Calu3 (cell line): ENCODE measurements at regions not wholly inside any gene's neighbourhood (a gene's known extent, or its start where the extent isn't known, plus 50 kb on each side); places are given as distances from the start of the nearest gene placed in this dataset.

Experiments
- BruUV-seq: library from RNA; stranded (reverse); fragments of 400-500 nt; replicated peaks from 2 replicates; lab custom pipeline; 2021; lab: Mats Ljungman, UMichigan
- CTCF ChIA-PET: fragments of 300-600 bp; sonication (Branson Sonifier 250); formaldehyde crosslinking; loops from one replicate; lab custom pipeline; 2022; ENCODE audit warnings: antibody characterized with exemption; lab: Charles Lee
- DNase-seq: peaks from one replicate; pipeline ENCODE4 v3.0.0; 2022
- H3K27ac Mint-ChIP-seq: one replicate; pipeline ENCODE4 v1.8.0; 2022; ENCODE audit warnings: mixed read lengths; ENCODE audit not compliant: unreplicated experiment
- H3K27me3 Mint-ChIP-seq: one replicate; pipeline ENCODE4 v1.8.0; 2022; ENCODE audit warnings: mixed read lengths; ENCODE audit not compliant: unreplicated experiment
- H3K36me3 Mint-ChIP-seq: one replicate; pipeline ENCODE4 v1.8.0; 2022; ENCODE audit warnings: mild to moderate bottlenecking, moderate library complexity, mixed read lengths; ENCODE audit not compliant: insufficient read depth, unreplicated experiment
- H3K4me1 Mint-ChIP-seq: one replicate; pipeline ENCODE4 v1.8.0; 2022; ENCODE audit warnings: mild to moderate bottlenecking, low read depth, mixed read lengths; ENCODE audit not compliant: unreplicated experiment
- H3K4me3 Mint-ChIP-seq: one replicate; pipeline ENCODE4 v1.8.0; 2022; ENCODE audit warnings: mild to moderate bottlenecking, low read depth, moderate library complexity, mixed read lengths; ENCODE audit not compliant: unreplicated experiment
- H3K9me3 Mint-ChIP-seq: one replicate; pipeline ENCODE4 v1.8.0; 2022; ENCODE audit warnings: low read depth, mixed read lengths; ENCODE audit not compliant: unreplicated experiment
- CTCF ChIP-seq: fragments of 200-600 bp; IDR thresholded peaks from one replicate; pipeline ENCODE4 v1.8.0; 2022; ENCODE audit warnings: antibody characterized with exemption; ENCODE audit not compliant: unreplicated experiment
- intact Hi-C: fragments of 100-400 bp; cut with micrococcal nuclease; formaldehyde crosslinking; loops from one replicate; pipeline ENCODE4 v1.10.0; 2022; ENCODE audit not compliant: unreplicated experiment

- Mint-ChIP-seq H3K36me3 (no peaks in the 10 kb centered on the region), H3K27ac (no peak overlapping the region), H3K9me3 (peaks cover 2% of the 10 kb centered on the region), H3K27me3 (no peaks in the 10 kb centered on the region), H3K4me3 (no peak overlapping the region), H3K4me1 (no peaks in the 10 kb centered on the region)
- intact Hi-C loops = no loop called here
- TF ChIP-seq CTCF = no peak
- BruUV-seq = no TSS peak
- no peak for DNase-seq
- CTCF ChIA-PET = no interaction called here
Measured at GRCh38 chr3:46141813-46142212, 66.3 kb downstream of the CCR1 start.

- H3K36me3 Mint-ChIP-seq = no peaks in the 10 kb centered on the region
- no peak overlapping the region for H3K27ac Mint-ChIP-seq
- no peaks in the 10 kb centered on the region for H3K27me3 Mint-ChIP-seq
- no peak overlapping the region for H3K4me3 Mint-ChIP-seq
- no peaks in the 10 kb centered on the region for H3K4me1 Mint-ChIP-seq
- BruUV-seq = no TSS peak
- no peak for DNase-seq
- TF ChIP-seq CTCF = no peak
- CTCF ChIA-PET = no interaction called here
- no peaks in the 10 kb centered on the region for H3K9me3 Mint-ChIP-seq
- intact Hi-C loops = no loop called here
Measured at GRCh38 chr3:46138581-46138980, 69.5 kb downstream of the CCR1 start.

- no peak for TF ChIP-seq CTCF
- H3K27me3 Mint-ChIP-seq = no peaks in the 10 kb centered on the region
- BruUV-seq = no TSS peak
- no peak for DNase-seq
- no peaks in the 10 kb centered on the region for H3K4me1 Mint-ChIP-seq
- H3K36me3 Mint-ChIP-seq = no peaks in the 10 kb centered on the region
- CTCF ChIA-PET = no interaction called here
- H3K4me3 Mint-ChIP-seq = no peak overlapping the region
- H3K27ac Mint-ChIP-seq = no peak overlapping the region
- H3K9me3 Mint-ChIP-seq = no peaks in the 10 kb centered on the region
- intact Hi-C loops = no loop called here
Measured at GRCh38 chr3:46135475-46135874, 72.6 kb downstream of the CCR1 start.

GRCh38 chr3:46133285-46133684, 74.8 kb downstream of the CCR1 start:
- DNase-seq = no peak
- BruUV-seq = no TSS peak
- no peak overlapping the region for H3K4me3 Mint-ChIP-seq
- intact Hi-C loops = no loop called here
- no peaks in the 10 kb centered on the region for H3K27me3 Mint-ChIP-seq
- H3K9me3 Mint-ChIP-seq = no peaks in the 10 kb centered on the region
- TF ChIP-seq CTCF = no peak
- CTCF ChIA-PET = no interaction called here
- H3K27ac Mint-ChIP-seq = no peak overlapping the region
- H3K36me3 Mint-ChIP-seq = no peaks in the 10 kb centered on the region
- no peaks in the 10 kb centered on the region for H3K4me1 Mint-ChIP-seq
